Jurkat, Clone E6-1 (cell line): ENCODE measurements at regions not wholly inside any gene's neighbourhood (a gene's known extent, or its start where the extent isn't known, plus 50 kb on each side); places are given as distances from the start of the nearest gene placed in this dataset.
"Not testable (repeated sequence)": the region's sequence is repeated elsewhere in the genome, so short reads cannot be mapped to it uniquely, and the experiment has no call there.

Experiments
- DNase-seq: peaks from one replicate; pipeline ENCODE4 v3.0.0-alpha.2; 2011; ENCODE audit warnings: low read depth, low spot score
- H3K4me3 ChIP-seq: 2 replicates; pipeline ENCODE4 v1.5.1; 2011; ENCODE audit warnings: mild to moderate bottlenecking, low read length, control low read depth, moderate library complexity

GRCh38 chr7:159215076-159215475 is 70.4 kb upstream of the VIPR2 start:
- no peak for DNase-seq
- no peak overlapping the region for H3K4me3 ChIP-seq

DNA sequence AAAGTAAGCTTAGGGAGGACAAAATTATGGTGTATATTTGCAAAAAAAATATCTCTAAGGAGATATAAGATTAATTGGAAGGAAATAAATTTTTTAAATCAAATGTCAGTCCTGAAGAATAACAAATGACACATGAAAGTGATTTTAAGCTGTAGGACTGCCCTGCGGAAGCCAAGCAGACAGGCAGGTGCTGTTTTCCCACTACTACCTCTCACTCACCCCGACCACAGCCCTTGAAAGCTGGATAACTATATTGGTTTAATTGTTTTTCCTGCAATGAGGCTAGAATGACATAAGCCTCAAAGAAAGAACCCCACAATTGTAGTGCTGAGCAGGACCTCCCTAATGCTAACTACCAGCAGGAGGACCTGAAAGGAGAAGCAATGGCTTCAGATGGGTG is 68.6 kb upstream of the VIPR2 start:
- H3K4me3 ChIP-seq, result no peak overlapping the region
- DNase-seq, result no peak

- no peak for DNase-seq
- H3K4me3 ChIP-seq, result no peak overlapping the region
Measured at GRCh38 chr7:159212226-159212625, 67.6 kb upstream of the VIPR2 start.

- DNase-seq, result no peak
- no peak overlapping the region for H3K4me3 ChIP-seq
Measured at GRCh38 chr7:159211540-159212182, 67.0 kb upstream of the VIPR2 start.

DNA sequence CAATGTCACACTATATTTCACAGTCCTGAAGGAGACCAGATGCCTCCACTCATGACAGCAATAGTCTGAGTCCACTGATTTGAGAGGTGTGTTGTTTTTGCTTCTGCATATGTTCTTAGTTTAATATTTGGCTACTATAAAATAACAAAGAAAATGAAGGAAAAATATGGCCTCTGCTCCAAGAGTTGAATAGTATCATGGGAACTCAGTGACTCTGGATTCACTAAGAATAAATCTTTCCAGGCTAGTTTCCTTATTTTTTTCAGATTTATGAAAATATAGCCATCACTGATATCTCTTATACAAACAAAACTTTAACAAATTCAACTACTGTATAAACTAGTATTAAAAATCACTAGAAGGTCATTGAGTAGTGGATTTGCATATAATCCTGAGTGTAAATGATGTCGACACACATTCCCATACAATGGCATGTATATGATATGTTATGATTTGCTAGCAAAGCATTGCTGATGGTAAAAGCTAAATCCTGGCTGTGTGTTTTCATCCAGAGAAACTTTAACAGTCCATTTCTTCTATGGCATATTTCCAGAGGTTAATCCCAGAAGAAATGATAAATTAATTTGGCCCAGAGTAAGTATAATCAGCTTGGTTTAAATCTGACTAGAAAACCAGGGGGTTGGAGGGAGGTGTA is 66.0 kb upstream of the VIPR2 start:
- DNase-seq, result no peak
- no peak overlapping the region for H3K4me3 ChIP-seq

DNA sequence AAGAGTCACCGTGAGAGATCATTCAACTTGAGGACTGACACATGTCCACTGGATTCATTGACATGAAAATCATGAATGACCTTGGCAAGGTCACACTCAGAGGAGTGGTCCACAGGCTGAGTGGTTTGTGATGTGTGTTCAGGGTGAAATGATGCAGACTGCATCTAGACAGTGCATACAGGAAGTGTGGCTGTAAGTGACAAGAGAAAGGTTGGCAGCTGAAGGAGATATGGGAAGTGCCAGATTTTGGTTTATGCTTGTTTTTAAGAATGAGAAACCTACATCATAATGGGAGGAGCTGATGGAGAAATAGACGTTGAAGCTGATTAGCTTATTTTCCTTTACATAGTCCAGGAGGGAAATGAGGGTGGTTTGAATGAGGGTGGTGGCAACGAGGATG is 64.8 kb upstream of the VIPR2 start:
- no peak overlapping the region for H3K4me3 ChIP-seq
- peak; percentile 75 for DNase-seq

GRCh38 chr7:159207951-159208350 is 63.3 kb upstream of the VIPR2 start:
- H3K4me3 ChIP-seq, result no peak overlapping the region
- no peak for DNase-seq

GRCh38 chr7:159207393-159207792 is 62.7 kb upstream of the VIPR2 start:
- H3K4me3 ChIP-seq, result no peak overlapping the region
- peak; percentile 62 for DNase-seq

GRCh38 chr7:159205833-159206232 is 61.2 kb upstream of the VIPR2 start:
- no peak overlapping the region for H3K4me3 ChIP-seq
- no peak for DNase-seq

DNA sequence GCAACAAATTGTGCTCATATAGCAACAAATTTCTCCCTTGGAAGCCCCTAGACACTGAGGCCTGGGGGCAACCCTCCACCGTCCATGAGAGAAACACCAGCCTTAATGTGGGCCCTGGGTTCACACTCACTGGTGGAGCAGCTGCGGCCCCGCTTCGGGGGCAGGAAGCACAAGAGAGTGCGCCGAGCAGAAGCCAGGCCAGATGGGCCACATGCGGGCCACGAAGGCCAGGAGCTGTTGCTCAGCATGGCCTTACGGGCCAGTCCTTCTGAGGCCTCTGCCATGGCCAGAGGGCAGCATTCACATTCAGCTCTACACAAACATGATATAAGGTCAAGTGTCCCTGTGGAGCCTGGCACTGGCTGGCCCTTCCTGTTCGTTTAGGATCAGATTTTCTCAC is 60.0 kb upstream of the VIPR2 start:
- DNase-seq, result no peak
- no peak overlapping the region for H3K4me3 ChIP-seq

DNA sequence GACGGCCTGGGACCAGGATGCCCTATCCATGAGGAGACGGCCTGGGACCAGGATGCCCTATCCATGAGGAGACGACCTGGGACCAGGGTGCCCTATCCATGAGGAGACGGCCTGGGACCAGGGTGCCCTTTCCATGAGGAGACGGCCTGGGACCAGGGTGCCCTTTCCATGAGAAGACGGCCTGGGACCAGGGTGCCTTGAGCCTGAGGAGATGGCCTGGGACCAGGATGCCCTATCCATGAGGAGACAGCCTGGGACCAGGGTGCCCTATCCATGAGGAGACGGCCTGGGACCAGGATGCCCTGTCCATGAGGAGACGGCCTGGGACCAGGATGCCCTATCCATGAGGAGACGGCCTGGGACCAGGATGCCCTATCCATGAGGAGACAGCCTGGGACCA is 58.6 kb upstream of the VIPR2 start:
- DNase-seq, H3K4me3 ChIP-seq: not testable (repeated sequence)

DNA sequence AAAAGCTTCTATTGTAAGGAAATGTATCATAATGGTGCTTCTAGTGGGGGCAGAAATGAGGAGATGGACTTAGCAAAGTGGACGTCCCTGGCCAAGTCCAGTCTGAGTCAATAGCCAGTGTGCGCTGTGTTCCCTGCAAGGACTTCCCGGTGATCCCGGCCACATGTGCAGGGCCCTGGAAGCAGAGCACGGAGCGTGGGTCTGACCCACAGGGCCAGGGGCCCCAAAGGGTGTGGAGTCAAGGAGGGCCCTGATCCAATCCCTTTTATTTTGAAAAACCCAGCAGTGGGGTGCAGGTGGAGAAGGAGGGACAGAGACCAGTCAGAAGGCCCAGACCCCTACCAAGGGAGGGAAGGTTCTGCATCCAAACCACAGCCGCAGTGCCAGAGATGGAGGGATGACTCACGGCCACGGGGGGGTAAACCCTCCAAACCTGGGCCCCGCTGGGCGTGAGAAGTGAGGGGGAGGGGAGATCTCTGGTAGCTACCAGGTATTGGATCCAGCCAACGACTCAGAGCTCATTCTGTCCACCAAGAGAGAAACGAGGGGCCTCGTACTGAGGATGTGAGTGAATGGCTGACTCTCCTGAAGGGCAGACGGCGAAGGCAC is 57.2 kb upstream of the VIPR2 start:
- DNase-seq, result no peak
- H3K4me3 ChIP-seq, result no peak overlapping the region

DNA sequence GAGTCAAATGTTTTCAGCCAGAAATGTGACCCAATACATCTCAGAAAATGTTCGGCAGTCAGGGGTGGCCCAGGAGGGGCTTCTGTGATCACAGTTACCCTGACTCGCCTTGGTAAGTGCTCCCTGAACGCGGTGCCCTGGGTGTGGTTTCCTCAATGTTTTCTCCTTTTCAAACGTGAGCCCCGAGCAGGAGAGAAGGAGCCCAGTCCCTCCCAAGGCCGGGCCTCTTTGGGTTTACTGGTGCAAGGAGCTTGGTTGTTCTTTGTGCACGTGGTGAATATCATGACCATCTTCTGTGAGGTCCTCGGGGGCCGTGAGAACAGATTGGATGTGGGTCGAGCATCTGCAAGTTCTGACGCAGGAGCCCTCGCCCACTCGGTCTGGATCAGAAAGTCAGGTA is 55.8 kb upstream of the VIPR2 start:
- no peak overlapping the region for H3K4me3 ChIP-seq
- no peak for DNase-seq

GRCh38 chr7:159198016-159198724 is 53.5 kb upstream of the VIPR2 start:
- no peak for DNase-seq
- no peak overlapping the region for H3K4me3 ChIP-seq

DNA sequence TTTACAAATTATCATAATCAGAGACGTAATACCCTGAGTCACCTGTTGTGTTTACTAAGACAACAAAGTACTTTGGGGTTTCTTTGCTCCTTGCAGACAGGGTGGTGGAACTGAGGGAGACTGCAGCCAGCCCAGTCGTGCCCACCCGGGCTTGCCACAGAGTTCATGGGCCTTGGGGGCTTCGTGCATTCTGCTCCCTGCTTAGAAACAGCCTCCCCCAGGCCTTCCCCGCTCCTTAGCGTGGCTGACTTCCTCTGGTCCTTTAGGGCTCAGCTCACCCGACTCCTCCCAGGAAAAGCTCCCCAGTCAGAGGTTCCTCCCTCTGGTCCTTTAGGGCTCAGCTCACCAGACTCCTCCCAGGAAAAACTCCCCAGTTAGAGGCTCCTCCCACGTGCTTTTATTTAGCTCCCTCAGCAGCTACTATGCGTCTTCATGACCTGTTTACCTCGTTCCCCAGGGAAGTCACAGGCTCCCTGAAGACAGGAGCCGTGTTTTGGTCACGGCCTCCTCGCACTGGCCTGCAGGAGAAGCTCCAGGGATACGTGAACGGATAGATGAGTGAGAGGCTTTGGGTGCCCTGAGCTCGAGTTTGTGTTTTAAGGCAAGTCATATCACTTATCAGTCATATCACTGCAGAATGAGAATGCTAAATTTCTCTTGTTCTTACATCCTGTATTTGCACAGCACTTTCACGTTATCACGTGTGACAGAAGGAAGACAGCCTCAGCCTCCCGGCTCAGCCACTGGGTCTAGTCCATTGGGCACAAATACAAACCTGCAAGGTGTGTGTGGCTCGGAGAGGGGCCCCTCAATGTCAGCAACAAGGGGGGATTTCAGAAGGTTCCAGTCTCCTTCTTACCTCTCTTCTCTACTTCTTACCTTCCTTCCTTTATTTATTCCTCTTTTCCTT is 52.7 kb upstream of the VIPR2 start:
- DNase-seq, result peak; percentile 70
- H3K4me3 ChIP-seq, result peak overlapping the region; percentile 36

DNA sequence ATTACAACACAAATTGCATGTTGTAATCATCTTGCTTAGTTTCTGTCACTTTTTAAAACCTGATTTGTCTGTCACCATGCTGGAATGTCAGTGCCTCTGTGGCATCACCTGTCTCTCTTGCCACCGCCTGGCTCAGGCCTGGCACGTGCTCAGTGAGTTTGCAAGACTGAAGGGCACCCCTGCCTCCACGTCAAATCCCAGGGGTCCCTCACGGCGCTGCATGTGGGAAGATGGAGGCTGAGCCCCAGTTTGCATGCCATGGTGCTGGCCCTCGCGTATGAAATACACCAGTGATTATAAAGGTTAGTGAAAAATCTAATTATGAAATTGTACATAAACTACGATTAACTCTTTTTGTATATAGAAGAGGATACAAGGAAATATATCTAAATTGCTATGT is 51.9 kb upstream of the VIPR2 start:
- H3K4me3 ChIP-seq, result no peak overlapping the region
- no peak for DNase-seq

DNA sequence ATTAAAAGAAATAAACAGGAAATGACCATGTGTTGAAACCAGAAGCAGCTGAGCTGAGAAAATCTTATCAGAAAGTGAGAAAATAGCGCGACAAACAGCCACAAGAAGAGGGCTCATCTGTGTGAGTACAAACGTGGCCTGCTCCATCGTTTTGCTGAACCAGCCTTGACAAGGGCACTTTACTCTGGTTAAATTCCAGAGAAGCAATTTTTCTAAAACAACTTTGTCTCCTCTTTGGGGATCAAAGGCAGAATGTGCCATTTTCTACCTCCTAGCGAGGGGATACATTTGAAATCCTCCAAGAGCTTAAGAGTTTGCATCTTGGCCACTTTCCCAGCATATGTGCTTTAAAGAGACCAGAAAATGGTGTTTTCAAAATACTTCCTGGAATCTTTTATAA is 51.3 kb upstream of the VIPR2 start:
- no peak for DNase-seq
- no peak overlapping the region for H3K4me3 ChIP-seq
